GM19467 (cell line): ENCODE measurements at regions not wholly inside any gene's neighbourhood (a gene's known extent, or its start where the extent isn't known, plus 50 kb on each side); places are given as distances from the start of the nearest gene placed in this dataset.

ENCODE experiments used
- ATAC-seq: cut with Tn5 transposase; IDR thresholded peaks from one replicate; pipeline ENCODE4 v1.9.1; 2021; ENCODE audit warnings: mild to moderate bottlenecking, moderate library complexity; ENCODE audit not compliant: unreplicated experiment

DNA sequence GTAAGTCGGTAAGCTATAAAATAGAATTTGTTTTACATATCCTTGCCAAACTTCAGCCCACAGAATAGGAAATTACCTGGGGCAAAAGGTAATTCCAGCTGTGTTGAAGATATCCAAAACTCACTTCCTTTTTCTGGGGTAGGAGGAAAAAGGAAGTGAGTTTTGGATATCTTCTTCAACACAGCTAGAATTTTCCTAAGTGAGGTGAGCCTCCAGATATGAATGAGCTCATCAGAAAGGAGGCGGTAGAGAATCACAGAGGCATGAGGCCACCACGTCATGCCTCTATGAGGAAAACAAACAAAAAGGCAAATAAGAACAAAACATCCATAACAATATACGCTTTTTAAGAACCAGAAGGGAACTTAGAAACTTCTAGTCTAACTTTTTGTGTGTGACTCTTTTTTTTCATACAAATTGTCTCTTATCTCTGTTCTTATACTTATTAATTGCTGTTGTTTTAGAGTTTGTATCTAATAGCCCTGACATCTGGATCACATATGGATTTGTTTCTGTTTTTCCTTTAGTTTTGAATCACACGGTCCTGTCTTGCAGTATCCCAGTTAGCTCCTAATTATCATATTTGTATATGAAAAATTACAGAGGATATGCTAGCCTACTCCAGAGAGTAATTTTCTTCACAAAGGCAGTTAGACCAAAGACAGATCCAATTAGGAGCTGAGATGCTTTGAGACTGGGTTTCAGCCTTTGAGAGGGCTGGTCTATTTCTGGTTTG is 104.5 kb downstream of the RBM43 start:
- ATAC-seq = no peak

DNA sequence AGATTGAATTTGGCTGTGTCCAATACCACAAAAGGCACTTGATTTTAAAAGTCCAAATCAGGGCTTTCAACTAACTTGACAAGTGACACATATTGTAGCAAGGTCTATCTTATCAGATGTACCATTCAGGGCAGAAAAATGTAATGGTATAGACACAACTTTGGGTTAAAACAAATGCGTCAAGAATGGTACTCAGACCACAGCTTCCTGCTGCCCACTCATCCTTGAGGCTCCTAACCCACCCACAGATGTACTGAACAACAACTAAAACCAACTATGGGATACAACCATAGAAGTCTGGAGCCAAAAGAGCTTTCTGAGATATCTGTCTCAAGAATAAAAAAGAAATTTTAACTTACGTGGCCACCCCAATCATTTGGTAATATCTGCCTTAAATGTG is 105.2 kb downstream of the RBM43 start:
- ATAC-seq = no peak

DNA sequence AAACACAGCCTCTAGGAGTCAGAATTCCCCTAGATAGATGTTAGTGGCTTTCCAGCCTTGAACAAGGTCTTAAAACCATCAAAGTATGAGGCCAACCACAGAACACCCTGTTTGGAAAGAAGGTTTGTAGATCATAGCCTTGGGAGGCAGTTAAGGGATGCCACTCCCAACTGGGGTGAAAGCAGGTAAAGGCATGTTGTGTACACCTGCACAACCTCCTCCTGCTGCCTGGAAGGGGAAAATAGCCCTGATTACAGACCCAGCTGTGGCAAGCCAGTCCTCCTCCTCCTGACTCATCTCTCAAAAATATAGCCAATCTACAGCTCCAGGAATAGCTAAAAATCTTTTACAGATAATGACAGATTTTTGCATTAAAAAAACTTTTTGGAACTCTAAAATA is 108.1 kb downstream of the RBM43 start:
- ATAC-seq = no peak

DNA sequence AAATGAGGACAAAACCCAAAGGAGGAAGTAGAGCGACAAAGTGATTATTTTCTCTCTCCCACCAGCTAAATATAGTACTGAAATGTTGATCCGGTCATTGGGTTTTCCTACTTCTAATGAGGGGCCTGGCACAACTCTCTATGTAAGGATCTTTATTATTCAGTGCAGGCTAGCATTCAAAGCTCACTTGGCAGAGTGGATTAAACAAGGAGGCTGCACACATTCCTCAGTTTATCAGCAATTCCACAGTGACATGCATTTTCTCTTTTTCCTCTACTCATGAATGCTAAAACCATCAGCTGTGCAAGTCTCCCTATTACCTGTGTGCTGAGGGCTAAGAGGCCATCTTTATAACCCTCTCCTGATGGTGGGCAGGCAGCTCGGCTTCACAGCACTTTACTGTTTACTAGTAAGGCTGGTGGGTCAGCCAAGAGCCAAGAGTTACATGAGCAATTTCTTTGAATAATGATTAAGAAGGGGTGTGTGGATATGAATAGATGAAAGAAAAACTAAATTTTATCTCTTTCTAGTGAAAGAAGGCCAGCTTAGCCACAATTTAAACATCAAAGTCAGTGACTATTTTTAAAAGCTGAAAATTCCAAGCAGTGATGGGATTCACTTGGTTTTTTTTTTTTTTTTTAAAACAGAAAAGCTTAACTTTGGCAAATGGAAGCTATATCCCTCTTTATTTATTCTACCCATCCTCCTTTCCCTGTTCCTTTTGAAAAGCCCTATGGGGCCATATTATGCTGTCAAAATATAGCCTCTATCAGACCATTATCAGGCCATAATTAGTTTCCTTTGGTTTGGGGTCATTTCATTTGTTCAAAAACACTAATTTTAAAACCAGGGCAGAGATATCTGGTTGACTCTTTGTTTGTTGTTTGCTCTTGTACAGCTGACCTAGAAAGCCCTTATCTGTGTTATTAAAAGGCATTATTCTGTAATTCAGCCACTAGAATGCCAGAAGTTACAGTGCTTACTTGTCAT is 111.0 kb downstream of the RBM43 start:
- no peak for ATAC-seq

DNA sequence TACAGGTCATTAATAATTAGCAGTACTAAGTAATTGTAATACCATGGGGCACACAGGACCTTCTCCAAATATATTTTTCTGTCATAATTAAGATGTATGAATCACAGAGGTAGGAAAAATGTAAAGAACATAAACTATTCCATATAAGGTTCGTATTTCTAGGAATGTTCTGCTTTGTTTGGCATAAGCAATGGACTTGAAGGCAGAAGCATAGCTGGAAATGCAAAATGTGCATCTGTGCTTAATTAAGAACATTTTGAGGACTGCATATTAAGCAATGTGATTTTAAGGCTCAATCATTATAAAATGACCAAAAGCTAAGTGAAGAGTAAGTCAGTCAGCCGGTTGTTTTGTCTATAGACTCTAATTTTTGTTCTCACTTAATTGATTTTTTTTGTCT is 123.2 kb downstream of the RBM43 start:
- ATAC-seq = no peak

DNA sequence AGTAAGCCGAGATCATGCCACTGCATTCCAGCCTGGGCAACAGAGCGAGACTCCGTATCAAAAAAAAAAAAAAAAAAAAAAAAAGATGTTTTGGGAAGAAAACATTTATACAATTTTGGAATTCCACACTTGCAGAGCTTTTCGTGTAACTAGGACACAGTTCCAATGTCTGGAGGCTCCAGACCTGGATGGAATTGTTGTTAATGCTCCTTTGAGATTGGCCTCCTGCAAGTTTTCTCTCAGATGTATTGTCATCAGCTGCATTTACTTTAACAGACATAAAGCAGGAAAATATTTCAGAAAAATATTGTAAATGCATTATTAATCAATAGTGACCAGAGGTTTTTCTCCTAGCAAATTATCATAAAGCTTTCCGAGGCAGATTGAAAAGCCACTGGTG is 124.1 kb downstream of the RBM43 start:
- ATAC-seq = no peak

DNA sequence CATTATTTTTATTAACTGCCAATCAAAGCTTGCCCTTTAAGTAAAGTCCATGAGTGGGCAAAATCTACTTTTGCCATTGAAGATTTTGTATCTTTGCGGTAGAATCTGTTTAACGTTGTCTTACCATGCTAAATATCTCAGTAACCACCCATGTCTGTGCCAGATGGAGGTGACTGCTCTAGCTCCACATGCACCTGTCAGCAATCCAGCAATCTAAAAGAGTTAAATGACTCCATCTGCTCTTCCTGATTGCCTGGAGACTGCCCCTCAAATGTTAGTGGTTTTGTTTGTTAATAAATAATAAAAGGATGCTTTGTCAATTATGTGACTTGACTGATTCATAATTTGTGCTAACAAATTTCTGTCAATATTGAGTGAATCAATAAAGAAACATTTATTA is 141.7 kb downstream of the RBM43 start:
- no peak for ATAC-seq

DNA sequence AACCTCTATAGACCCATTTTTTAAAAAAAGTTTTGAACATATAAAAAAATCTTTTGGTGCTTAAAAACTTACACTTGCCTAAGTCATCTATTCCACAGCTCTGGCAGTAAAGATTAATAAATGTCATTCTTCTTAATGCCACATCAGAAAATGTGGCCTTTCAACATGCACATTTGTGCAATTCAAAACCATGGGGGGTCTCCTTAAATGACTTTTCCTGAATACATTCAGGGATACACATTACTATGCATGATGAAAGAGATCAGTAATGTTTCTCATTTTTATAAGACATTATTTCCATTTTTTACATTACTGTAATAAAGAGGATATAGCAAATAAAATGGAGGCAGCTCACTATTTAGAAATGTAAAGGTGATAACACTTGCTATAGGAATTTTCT is 142.3 kb downstream of the RBM43 start:
- ATAC-seq = no peak

DNA sequence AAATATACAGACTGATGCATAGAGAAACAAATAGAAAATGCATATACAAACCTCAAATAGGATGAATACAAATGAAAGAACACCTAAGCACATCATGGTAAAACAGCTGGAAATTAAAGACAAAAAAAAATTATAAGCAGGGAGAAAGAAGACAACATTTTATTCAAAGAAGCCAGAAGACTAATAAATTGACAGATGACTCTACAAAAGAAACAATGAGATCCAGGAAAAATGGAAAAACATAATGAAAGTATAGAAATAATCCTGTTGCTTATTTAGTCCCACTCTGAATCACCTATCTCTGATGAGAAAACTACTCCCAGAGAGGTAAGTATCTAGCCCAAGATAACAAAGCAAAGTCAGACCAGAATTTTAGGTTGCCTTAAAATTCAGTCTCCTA is 143.4 kb downstream of the RBM43 start:
- ATAC-seq = no peak

DNA sequence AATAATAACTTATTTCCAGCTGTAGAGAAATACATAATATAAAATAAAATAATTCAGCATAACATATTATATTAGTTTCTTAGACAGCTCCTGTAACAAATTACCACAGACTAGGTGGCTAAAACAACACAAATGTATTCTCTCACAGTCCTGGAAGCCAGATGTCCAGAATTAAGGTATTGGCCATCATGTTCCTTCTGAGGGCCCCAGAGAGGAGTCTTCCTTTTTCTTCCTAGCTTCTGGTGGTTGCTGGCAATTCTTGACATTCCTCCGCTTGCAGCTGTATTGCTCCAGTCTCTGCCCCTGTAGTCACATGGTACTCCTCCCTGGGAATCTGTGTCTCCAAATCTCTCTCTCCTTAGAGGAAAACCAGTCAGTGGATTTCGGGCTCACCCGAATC is 146.8 kb downstream of the RBM43 start:
- no peak for ATAC-seq

DNA sequence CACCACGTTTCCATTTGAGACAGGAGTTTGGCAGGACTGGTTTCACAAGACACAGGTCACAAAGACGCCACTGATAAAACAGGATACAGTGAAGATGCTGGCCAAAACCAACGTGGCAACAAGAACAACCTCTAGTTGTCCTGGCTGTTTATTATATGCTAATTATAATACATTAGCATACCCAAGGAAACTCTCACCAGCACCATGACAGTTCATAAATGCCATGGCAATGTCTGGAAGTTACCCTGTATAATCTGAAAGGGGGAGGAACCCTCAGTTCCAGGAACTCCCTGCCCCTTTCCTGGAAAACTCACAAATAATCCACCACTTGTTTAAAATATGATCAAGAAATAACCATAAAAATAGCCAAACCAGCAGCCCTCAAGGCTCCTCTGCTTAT is 148.3 kb downstream of the RBM43 start:
- no peak for ATAC-seq

DNA sequence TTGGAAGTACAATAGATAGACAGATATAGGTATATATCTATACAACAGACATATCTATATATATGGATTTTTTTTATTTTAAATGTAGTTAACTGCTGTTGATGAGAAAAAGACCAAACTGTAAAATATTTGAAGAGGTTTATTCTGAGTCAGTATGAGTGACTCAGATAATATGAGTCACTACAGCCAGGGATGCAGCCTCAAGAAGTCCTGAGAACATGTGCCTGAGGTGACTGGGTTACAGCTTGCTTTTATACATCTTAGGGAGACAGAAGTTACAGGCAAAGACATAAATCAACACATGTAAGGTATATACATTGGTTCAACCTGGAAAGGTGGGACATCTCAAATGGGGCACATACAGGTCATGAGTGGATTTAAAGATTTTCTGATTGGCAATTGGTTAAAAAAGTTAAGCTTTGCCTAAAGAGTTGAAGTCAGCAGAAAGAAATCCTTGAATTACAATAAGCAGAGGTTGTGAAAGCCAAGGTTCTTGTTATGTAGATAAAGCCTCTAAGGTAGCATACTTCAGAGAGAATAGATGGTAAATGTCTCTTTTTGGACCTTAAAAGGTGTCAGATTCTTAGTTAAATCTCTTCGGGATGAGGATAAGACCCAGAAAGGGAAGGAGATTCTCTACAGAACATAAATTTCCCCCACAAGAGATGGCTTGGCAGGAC is 149.9 kb downstream of the RBM43 start:
- no peak for ATAC-seq

DNA sequence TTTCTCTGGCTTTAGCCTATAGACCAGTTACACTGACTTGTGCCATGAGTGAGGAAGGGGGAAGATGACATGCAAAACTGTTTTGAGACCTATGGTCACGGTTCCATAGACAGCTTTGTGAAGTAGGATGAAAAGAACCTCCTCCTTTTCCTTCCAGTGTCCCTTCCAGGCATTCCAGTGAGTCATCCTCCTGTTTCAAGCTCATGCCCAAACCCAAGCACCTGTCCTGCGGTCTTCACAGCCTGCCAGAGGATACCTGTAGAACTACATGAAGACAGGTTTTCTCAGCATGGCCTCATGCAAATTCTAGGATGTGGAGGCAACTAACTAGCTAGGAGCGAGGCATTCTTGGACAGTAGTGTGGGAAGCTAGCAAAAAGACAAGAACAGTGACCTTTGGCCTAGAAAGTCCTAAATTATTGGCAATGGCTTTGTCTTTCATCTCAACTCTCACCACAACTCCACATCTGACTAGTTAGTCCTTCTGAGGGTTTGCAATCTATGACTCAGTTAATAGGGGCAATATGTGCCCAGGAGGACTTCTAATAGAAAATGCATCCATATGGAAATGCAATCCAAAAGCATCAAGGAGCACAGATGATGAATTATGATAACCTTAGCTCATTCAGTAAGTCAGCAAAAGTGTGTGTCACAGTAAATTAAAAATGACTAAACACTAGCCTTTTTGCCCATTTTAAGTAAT is 154.7 kb downstream of the RBM43 start:
- ATAC-seq = no peak

DNA sequence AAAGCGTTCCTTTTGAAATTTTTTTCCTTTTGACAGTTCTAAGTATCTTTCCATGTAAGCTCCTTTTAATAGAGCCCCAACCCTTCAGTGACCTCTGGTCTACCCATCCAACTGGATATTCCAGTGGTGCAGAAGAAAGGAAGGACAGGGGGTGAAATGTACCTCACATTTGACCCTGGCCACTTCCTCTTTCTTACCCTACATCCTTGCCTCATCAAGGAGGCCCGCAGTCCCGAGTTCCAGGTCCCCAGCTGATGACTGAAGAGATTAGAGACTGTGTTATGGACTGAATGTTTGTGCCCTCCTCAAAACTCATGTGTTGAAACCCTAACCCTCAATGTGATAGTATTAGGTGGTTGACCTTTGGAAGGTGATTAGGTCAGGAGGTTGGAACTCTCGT is 158.1 kb downstream of the RBM43 start:
- ATAC-seq = no peak

DNA sequence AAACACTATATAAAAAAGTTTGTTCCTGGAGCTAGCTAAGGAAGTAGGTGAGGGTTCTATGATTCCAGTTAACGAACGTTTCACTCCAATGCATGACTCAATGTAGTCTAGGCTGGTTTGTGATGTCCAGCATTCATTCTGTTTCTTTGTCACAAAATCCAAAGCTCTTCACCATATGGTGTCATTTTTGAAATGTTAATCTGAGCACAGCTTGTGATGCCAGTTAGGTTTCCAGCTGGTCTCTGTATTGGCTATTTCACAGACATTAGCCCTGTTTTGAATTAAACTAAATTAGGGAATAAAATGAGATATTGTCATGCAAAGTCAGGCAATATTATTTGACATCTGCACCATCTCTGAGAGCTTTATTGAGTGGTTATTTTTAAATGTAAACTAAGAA is 159.4 kb downstream of the RBM43 start:
- ATAC-seq = no peak

DNA sequence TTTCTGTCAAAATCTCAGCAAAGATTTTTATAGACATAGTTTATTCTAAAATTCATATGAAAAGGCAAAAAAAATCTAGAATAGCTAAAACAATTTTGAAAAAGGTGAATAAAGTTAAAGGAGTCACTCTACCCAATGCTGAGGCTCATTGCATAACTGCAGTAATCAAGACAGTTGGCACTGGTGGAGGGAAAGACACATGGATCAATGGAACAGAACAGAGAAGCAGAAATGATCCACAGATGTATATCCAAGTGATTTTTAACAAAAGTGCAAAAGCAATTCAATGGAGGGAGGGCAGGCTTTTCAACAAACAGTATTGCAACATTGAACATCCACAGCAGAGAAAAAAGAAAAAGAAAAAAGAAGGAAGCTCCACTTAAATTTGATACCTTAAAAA is 162.8 kb downstream of the RBM43 start:
- ATAC-seq = no peak

DNA sequence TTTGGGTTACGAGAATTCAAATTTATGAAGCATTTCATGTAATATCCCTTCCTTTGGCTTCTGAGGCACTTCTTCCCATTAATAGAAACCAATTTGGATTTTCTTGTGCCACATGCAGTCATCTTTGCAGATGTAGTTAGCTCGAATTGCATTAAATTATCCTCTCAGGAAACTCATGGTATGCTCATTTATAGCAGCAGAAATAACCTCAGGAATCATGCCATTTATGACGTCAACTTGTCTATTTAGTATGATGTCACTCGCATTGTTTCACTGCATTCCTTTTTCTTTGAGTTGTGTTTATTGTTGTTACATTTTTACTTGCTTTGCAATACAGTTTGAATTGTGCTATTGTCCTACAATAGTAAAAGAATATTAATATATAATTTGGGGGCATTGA is 163.8 kb downstream of the RBM43 start:
- ATAC-seq = no peak

DNA sequence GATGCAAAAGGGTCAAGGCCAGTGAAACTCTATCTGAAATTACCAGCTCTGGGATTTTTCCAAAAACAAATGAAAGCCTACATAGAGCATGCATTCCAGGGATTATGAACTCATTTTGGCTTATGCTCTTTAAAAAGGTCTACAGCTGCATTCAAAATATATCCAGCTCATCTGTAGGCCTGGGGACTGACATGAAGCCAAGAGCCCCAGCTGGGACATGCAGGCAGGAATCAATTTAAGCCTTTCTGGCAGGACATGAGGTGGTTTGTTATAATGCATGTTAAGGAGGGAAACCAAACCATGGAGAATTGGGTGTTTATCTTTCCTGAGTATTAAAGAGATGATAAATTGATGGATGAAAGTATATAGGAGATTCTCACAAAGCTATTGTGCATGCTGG is 164.5 kb downstream of the RBM43 start:
- ATAC-seq = no peak

DNA sequence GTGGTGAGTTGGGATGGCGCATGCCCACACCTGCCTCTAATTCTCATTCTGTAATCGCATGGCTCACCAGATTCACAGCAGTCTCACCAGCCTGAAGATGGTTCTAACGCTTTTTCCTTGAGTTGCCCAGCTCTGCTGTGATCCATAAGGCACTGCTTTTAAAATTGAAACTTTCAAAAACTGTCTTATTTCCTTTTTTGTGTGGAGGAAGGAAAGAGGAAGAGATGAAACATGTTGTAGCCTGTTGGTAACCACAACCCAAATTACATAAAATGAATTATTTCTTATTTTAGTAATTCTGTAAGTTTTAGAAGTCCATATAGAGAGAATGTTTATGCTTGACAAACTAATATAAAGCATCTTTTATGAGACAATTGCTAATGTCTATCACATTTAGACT is 165.4 kb downstream of the RBM43 start:
- ATAC-seq = no peak

DNA sequence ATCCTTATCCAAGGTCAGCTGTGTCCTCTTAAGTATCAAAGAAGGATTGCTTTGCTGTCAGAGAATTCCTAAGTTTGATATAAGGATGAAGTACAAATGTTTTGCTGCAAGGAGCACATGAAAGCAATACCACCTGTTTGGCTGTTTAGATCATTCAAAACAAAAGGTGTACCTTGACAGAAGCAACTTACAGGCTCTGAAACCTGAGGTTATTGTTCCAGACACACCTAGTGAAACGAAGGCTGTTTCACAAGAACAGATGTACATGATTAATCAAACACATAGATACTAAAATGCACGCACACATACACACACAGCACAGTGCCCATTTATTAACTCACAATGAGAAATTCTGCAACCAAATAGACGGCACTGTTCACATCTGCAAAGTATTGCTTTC is 166.2 kb downstream of the RBM43 start:
- ATAC-seq = no peak

DNA sequence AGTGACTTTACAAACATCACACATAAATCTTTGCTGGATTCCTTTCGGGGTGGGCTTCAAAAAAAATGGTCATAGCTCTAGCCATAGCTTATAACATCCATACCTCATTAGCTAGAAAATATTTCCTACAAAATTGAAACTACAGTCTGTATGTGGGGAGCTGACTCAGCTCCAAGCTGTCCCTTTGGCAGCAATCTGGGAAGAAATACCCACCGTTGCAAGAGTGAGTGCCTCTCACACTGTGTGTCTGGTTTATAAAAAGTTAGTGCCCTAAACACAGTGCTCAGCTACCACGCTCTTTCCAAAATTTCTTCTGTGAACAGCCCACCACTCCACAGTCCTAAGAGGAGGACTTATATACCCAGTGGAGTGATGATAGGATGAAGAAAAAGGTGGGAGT is 170.1 kb downstream of the RBM43 start:
- no peak for ATAC-seq
